22Rv1 (cell line): ENCODE measurements at regions not wholly inside any gene's neighbourhood (a gene's known extent, or its start where the extent isn't known, plus 50 kb on each side); places are given as distances from the start of the nearest gene placed in this dataset.

Source experiments
- ZFX ChIP-seq: fragments of 450-650 bp; IDR thresholded peaks from 2 replicates; pipeline ENCODE4 v1.6.1; 2017; ENCODE audit warnings: antibody characterized with exemption, borderline replicate concordance
- TF ChIP-seq, protein P1 (sequence below): fragments of 450-650 bp; IDR thresholded peaks from 2 replicates; pipeline ENCODE4 v1.5.1; 2017; ENCODE audit warnings: mild to moderate bottlenecking

DNA sequence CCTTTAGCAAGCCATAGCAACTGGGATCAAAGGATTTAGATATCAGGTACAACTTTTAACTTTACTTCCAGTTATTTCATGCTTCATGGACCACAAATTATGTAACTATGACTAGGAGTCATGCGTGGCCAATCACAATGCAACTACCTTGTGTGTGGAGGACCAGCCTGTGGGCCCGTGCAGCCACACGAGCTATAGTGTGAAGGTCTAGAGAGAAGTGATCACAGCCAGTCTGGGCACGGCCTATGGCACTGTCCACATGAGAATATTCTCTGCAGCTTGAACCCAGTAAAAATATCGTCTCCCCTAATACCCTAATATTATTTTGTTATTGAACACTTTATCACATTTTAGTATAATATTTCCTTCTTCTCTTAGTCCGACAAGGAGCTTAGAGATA lies 464.9 kb upstream of the MIR17HG start:
- TF ChIP-seq, protein P1, sequence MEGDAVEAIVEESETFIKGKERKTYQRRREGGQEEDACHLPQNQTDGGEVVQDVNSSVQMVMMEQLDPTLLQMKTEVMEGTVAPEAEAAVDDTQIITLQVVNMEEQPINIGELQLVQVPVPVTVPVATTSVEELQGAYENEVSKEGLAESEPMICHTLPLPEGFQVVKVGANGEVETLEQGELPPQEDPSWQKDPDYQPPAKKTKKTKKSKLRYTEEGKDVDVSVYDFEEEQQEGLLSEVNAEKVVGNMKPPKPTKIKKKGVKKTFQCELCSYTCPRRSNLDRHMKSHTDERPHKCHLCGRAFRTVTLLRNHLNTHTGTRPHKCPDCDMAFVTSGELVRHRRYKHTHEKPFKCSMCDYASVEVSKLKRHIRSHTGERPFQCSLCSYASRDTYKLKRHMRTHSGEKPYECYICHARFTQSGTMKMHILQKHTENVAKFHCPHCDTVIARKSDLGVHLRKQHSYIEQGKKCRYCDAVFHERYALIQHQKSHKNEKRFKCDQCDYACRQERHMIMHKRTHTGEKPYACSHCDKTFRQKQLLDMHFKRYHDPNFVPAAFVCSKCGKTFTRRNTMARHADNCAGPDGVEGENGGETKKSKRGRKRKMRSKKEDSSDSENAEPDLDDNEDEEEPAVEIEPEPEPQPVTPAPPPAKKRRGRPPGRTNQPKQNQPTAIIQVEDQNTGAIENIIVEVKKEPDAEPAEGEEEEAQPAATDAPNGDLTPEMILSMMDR, result no peak
- no peak for TF ChIP-seq ZFX
